ENCODE measurements at regions not wholly inside any gene's neighbourhood (a gene's known extent, or its start where the extent isn't known, plus 50 kb on each side); places are given as distances from the start of the nearest gene placed in this dataset.

DNA sequence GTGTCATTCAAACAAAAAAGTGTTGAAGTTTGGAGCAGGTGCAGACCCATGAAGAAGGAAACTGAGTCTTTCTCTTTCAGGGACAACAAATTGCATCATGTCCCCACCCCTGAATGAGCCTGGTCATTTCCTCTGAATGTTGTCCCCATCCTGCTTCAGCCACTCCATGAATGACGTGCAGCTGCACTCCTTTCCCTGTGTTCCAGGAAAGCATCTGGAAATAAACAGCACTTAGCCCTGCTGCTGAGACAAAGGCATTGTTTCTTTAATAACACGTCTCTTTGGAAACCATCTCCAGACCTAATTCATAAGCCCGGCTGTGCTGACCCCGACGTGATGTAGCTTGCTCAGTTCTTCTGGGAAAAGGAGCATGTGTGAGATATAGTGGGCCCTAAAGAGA is 682.3 kb downstream of the BRINP1 start:
- no peaks in the 10 kb centered on the region for H3K27me3 ChIP-seq
- no peak for DNase-seq (ENCODE audit: low spot score)
- no peaks in the 10 kb centered on the region for H3K9me3 ChIP-seq (ENCODE audit: low read depth)
- no peak overlapping the region for H3K9ac ChIP-seq
- H3K4me3 Mint-ChIP-seq, result no peak overlapping the region
- H3K4me1 ChIP-seq, result no peaks in the 10 kb centered on the region
- H4K20me1 ChIP-seq (ENCODE audit: low read depth), result no peaks in the 10 kb centered on the region
- no peak overlapping the region for H2AFZ ChIP-seq (replicated peaks)
- no peak overlapping the region for H3K4me2 ChIP-seq
- H3K4me1 Mint-ChIP-seq, result peaks cover 3% of the 10 kb centered on the region
- H3F3A ChIP-seq (ENCODE audit: low read depth), result no peaks in the 10 kb centered on the region
- H3K27me3 Mint-ChIP-seq (ENCODE audit: insufficient read depth, low read depth), result no peaks in the 10 kb centered on the region
- H3K79me2 ChIP-seq (ENCODE audit: low read depth), result no peaks in the 10 kb centered on the region
- H3K9me3 Mint-ChIP-seq, result no peaks in the 10 kb centered on the region
- H3K36me3 Mint-ChIP-seq, result no peaks in the 10 kb centered on the region
- no peak overlapping the region for H3K4me3 ChIP-seq
- H3K36me3 ChIP-seq, result no peaks in the 10 kb centered on the region
- no peak overlapping the region for H3K27ac ChIP-seq
- no peak overlapping the region for H3K27ac Mint-ChIP-seq
- TF ChIP-seq EZH2 (IDR thresholded peaks at IDR 0.05), result no peak
- no peak for TF ChIP-seq EZH2phosphoT487 (IDR thresholded peaks at IDR 0.05)
- TF ChIP-seq CTCF (IDR thresholded peaks at IDR 0.05), result no peak

DNA sequence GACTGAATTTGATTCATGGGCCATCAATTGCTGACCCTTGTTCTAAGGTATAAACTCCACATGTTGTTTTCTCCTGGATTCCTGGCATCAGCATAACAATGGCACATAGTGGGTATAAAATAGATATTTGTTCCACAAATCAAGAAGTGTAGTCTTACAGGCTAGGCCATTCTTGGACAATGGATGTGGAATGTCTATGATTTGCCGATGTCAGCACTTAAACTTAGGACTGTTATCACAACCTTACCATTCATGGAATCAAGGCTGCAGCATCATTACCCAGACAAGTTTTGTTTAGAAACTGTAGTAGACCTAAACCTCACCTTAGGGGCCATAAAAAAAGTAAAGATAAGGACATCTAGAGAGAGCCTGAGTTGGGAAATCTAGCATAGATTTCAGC is 680.0 kb downstream of the BRINP1 start:
- Mint-ChIP-seq H3K4me1 (peaks cover 3% of the 10 kb centered on the region), H3K4me3 (no peak overlapping the region), H3K36me3 (no peaks in the 10 kb centered on the region), H3K9me3 (no peaks in the 10 kb centered on the region), H3K27me3 (ENCODE audit: insufficient read depth, low read depth) (no peaks in the 10 kb centered on the region), H3K27ac (no peak overlapping the region)
- Histone ChIP-seq H3K4me1 (no peaks in the 10 kb centered on the region), H3F3A (ENCODE audit: low read depth) (no peaks in the 10 kb centered on the region), H3K79me2 (ENCODE audit: low read depth) (no peaks in the 10 kb centered on the region), H3K9ac (no peak overlapping the region), H3K27me3 (no peaks in the 10 kb centered on the region), H3K27ac (no peak overlapping the region), H3K36me3 (no peaks in the 10 kb centered on the region), H3K4me3 (no peak overlapping the region), H2AFZ (replicated peaks) (no peak overlapping the region), H3K4me2 (no peak overlapping the region), H3K9me3 (ENCODE audit: low read depth) (no peaks in the 10 kb centered on the region), H4K20me1 (ENCODE audit: low read depth) (no peaks in the 10 kb centered on the region)
- no peak for DNase-seq (ENCODE audit: low spot score)
- no peak for TF ChIP-seq EZH2phosphoT487 (IDR thresholded peaks at IDR 0.05)
- TF ChIP-seq EZH2 (IDR thresholded peaks at IDR 0.05), result no peak

DNA sequence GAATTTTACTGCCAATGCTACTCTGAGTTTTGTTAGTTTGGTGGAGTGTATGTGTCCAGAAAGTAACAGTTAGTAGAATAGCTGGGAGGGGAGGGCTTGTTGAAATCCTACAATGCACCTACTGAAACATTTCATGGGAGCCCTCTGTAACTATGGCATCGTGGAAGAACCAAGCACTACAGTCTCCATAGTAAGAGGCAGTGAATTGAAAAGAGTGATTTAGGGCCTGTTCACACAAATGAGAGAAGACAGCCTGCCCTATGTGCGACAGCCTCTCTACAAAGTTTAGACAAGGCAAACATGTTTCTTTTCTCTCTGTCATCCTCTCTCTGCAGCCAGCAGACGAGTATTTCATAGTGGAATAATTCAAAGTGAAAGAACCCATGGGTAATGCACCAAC is 676.6 kb downstream of the BRINP1 start:
- no peaks in the 10 kb centered on the region for H3K4me1 Mint-ChIP-seq
- no peaks in the 10 kb centered on the region for H3K9me3 Mint-ChIP-seq

More for the DNA sequence above, 676.6 kb downstream of the BRINP1 start:
- Mint-ChIP-seq H3K4me3 (no peak overlapping the region), H3K36me3 (no peaks in the 10 kb centered on the region), H3K27ac (no peak overlapping the region), H3K27me3 (ENCODE audit: insufficient read depth, low read depth) (no peaks in the 10 kb centered on the region)
- TF ChIP-seq CTCF (IDR thresholded peaks at IDR 0.05), result no peak
- no peak for TF ChIP-seq EZH2phosphoT487 (IDR thresholded peaks at IDR 0.05)
- no peak for TF ChIP-seq EZH2 (IDR thresholded peaks at IDR 0.05)
- Histone ChIP-seq H3F3A (ENCODE audit: low read depth) (no peaks in the 10 kb centered on the region), H3K27me3 (no peaks in the 10 kb centered on the region), H3K79me2 (ENCODE audit: low read depth) (no peaks in the 10 kb centered on the region), H3K4me3 (no peak overlapping the region), H3K4me2 (no peak overlapping the region), H4K20me1 (ENCODE audit: low read depth) (no peaks in the 10 kb centered on the region), H2AFZ (replicated peaks) (no peak overlapping the region), H3K9me3 (ENCODE audit: low read depth) (no peaks in the 10 kb centered on the region), H3K4me1 (no peaks in the 10 kb centered on the region), H3K27ac (no peak overlapping the region), H3K9ac (no peak overlapping the region), H3K36me3 (no peaks in the 10 kb centered on the region)
- no peak for DNase-seq (ENCODE audit: low spot score)
